Forelimb muscle (tissue), 1 donor: ENCODE measurements at regions not wholly inside any gene's neighbourhood (a gene's known extent, or its start where the extent isn't known, plus 50 kb on each side); places are given as distances from the start of the nearest gene placed in this dataset.

Experiments
- DNase-seq: peaks from one replicate; pipeline ENCODE4 v3.0.0-alpha.2; 2013; ENCODE audit warnings: low read depth

DNA sequence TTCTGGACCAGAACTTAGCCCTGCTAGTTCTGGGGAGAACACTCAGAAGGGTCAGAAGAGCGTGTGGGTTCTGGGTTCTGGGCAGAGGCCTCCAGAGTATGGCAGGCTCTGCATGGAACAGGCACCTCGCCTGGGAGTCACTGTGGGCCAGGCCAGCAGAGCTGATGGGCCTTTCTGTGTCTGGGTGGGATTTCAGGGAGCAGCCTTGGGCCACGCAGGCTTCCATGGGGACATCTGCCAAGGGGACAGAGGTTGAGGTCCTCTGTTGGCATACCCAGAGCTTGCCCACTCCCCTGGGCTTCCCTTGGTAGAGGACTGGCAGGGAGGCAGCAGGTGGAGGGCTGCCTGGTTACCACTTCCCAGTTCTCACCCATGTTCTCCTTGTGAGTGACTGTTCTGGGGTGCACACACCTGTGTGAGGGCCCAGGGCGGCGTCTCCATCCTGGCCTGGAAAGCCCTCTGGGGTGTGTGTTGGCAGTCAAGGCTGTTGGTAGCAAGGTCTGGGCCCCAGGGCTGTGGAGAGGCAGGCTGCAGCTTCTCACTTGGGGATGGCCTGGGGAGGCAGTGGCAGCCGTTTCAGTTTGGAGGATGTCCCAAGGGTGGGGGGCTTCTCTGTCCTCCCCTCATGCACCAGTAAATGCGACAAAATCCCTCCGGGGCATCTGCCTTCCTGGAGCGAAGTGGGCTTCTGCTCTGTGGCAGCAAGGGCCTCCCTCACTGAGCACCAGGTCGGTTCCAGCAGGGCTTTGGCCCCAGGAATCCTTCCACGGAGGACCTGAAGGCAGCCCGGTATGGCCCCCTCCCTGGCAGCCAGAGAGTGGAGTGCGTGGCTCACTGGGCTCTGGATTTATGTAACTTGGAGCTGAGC is 74.6 kb upstream of the HDAC4 start:
- DNase-seq = no peak

DNA sequence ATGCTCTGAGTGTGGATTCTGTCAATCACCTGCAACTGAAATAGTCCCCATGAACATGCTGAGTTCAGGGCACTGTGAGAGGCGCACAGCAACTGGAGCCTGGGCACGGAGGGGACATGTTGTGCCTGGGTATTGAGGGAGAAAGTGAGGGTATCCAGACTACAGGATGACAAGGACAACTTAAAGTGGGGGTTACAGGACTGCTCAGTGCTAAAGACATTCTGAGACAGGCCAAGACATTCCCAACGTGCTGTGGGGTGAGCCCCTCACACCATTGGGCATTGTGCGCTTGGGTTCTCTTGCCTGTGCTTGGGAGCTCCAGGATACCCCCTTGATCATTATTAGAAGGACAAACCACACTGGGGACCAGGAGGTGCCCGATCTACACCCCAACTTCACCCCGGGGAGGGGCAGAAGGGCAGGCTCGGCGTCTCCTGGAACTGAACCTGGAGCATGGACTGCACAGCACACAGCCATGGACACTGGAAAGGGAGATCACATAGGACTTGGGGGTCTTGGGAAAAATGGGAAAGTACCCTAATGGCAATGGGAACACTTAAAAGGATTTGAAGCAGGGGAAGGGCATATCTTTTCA is 72.5 kb upstream of the HDAC4 start:
- DNase-seq = no peak

DNA sequence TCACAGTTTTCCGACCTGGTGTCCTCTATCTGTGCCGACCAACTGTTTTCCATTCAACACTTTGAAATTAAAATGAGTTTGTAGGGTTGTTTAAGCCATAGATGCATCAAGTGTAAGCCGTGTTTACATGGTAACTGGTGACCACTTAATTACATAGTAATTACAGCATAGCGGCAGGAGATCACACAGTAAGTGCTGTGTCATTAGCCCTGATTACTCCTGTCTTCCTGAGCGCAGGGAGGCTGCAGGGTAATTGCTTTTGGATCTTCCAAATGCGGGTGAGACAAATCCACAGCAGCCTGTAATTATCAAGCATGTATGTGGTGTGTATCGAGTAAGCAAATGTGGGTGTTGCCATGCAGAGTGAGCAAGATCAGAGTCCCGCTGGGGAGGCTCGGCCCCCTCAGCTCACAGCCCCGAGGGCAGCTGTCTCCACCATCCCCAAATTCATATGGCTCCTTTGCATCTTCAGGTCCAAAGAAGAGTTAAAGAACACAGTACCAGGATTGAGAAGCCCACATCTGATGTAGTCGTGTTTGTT is 71.5 kb upstream of the HDAC4 start:
- DNase-seq = no peak

DNA sequence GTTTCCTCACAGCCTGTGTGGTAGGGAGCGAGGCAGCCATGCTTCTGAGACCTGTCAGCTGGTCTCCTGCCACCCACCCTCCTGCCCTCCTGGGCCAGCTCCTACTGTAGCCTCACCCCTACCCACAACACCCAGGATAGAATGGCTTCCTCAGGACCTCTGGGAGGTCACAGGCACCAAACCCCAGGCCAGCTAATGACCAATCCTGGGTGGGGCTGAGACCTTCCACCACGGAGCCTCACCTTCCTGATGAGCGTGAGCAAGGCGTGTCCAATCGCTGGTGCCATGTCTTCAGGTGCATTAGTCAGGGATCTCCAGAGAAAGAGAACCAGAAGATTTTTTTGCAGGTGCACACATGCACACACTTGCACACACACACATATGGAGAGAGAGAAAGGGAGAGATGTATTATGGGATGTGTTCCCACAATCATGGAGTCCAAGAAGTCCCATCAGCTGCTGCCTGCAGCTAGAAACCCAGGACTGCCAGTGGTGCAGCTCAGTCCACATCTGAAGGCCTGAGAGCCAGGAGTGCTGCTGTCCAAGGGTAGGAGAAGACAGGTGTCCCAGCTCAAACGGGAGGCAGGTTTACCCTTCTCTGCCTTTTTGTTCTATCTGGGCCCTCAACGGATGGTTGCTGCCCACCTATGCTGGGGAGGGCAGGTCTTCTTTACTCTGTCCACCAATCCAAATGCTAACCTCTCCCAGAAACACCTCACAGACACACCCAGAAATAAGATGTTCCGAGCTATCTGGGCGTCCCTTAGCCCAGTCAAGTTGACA is 70.4 kb upstream of the HDAC4 start:
- DNase-seq = no peak

DNA sequence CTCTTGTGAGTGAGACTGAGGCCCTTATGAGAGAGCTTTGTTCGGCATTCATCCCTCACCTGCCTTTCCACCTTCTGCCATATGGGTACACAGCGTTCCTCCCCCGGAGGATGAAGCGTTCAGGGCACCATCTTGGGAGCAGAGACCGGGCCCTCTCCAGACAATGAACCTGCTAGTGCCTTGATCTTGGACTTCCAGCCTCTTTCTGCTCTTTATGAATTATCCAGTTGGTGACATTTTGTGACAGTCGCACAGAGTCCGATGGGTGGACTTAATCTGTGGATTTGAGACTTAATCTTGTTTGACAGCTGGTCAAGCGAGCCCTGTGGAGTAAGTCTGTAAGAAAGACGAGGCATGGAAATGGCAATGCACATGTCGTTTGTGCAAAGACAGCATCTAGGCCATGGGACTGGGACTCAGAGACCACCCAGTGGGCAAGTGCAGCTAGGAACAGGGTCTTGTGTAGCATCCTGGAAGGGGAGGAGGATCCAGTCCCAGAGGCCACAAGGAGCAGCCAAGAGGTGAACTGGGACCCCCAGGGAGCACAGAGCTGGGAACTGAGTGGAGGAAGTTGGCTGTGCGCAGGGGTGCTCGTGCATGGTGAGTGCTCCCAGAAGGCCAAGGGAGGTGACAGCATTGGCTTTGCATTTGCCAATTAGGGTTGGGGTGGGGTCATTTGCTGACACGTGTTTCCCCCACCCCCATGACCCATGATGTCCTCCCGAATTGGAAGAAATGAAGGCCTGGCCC is 69.5 kb upstream of the HDAC4 start:
- DNase-seq = no peak

DNA sequence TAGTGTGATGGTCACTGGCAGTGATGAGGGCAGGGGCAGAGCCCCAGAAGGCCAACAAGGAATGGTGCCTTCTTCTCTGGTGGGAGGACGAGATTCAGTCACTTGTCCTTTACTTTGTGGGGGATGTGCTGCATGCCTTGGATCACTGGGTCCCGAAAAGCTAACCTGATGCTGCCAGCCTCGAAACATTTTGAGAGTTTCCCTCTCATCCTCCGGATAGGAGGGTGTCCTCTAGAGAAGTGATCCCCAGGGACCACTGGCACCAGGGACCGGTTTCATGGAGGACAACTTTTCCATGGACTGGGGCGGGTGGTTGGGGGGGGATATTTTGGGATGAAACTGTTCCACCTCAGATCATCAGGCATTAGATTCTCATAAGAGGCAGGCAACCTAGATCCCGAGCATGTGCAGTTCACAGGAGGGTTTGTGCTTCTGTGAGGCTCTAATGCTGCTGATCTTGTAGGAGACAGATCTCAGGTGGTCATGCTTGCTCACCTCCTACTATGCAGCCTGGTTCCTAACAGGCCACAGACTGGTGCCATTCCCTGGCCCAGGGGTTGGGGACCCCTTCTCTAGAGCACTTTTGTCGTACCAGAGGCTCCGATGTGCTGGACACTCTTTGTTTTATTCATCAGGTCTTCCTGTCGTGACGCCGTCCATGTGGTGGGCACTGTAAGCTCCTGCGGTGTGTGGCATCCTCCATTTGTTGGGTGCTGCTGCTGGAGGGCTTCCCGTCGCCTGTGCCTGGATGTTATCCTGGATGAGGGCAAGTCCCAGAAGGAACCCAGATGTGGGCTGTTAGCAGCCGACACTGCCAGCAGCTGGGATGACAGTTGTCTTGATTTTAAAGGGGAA is 68.5 kb upstream of the HDAC4 start:
- no peak for DNase-seq

DNA sequence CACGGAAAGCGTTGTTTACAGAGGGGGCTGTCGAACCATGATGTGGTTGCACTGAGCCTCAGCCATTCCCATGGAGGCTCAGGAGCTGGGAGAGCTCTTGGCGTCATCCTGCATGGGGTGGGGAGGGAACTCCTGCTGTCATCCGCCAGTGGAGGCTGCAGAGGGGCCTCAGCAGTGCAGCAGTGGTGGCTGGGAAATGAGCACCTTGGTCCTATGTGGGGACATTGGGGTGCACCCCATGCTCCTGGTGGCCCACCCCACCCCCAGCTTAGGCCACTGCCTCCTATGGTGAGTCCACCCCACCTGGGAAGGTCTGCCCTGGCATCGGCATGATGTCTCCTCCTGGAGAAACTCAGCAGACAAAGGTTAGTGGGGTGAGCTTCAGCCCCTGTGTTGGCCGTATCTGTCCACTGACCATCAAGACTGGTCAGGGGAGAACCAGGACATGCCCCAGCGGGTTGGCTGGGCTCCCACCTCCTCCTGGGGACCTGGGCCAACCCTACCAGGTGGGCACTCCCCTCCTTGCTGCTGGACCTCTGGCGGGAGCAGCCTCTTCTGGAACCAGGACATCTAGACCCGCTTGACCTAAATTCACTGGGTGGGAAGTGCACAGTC is 67.8 kb upstream of the HDAC4 start:
- no peak for DNase-seq

DNA sequence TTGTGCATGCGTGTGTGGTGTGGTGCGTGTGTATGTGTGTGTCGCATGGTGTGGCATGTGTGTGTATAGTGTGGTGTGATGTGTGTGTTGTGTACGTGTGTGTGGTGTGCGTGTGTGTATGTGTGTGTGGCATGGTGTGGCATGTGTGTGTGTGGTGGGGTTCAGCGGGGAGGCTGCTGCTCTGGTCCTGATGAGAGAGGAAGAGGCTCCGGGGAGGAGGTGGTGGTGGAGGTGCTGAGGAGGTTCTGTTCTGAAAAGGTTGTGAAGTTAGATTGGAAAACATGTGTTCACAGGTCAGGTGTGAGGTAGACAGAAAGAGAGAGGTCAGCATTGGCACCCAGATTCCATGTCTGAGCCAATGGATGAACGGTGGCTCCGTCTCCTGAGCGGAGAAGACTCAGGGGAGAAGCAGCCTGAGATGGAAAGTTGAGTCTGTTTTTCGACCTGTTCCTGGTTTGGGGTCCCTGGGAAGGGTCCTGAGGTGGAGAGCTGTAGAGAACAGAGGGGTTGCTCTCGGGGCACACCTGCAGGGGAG is 67.2 kb upstream of the HDAC4 start:
- DNase-seq = no peak

DNA sequence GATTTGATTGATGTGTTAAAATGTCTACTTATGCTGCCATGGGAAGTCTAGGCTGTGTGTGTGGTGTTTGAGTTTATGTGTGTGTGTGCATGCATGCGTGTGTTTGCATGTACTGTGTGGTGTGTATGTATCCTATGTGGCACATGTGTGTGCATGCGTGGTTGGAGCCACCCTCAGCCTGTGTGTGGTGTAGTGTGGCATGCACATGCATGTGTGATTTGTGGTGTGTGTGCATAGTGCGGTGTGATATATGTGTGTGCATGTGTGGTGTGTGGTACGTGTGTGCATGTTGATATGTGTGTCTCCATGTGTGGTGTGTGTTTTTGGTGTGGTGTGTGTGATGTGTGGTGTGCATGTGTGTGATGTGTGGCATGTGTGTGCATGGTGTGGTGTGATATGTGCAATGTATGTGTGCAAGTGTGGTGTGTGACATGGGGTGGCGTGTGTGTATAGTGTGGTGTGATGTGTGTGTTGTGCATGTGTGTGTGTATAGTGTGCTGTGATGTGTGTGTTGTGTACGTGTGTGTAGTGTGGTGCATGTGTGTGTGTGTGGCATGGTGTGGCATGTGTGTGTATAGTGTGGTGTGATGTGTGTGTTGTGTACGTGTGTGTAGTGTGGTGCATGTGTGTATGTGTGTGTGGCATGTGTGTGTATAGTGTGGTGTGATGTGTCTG is 66.6 kb upstream of the HDAC4 start:
- no peak for DNase-seq

DNA sequence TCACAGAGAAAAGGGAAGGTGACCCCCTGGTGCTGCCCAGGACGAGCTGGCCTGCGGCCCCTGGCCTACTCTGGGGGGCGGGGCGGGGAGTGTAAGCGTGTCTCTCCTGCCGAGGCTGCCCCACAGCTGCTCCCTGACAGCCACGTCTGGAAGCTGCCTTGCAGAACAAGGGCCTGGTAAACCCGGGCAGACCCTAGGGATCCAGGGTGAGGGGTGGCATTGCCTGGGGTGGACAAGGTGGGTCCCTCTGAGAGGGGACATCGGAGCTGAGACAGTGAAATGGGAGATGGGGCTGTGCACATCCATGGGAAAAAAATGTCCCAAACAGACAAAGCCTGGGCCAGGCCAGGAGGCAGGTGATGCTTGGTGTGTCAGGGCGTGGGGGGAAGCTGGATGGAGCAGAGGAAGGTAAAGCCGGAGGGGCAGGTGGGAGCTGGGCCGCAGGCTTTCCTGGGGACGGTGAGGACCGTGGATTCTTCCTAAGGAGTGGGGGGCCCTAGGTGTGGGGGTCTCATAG is 66.0 kb upstream of the HDAC4 start:
- no peak for DNase-seq

DNA sequence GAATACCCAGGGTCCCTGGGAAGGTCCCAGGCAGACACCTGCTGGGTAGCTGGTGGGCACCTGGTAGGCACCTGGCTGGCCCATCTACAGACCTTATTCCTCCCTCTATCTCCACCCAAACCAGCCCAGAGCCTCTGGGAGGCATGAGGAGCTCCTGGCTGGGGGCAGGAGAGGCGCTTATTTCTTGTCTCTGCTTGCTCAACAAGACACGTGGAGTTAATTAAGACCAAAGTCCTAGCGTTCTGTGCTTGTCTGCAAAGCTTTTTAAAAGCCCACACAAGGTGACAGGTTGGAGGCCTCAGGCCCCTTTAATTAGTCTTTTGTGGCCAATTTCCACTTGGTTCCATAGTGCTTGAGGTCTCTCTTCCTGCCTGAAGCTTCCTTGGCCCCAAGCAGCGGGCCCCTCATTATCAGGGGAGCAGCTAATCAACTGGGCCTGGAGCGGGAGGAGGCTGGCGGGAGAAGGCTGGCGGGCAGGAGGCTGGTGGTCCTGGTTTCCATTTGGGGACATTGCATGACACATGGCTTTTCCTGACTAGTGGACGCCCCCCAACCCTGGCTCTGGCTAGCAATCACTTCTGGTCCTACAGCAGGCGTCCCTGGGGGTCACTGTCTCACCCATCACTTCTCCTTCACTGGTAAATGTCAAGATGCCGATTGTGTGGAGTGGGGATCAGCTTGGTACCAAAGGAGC is 65.4 kb upstream of the HDAC4 start:
- no peak for DNase-seq

DNA sequence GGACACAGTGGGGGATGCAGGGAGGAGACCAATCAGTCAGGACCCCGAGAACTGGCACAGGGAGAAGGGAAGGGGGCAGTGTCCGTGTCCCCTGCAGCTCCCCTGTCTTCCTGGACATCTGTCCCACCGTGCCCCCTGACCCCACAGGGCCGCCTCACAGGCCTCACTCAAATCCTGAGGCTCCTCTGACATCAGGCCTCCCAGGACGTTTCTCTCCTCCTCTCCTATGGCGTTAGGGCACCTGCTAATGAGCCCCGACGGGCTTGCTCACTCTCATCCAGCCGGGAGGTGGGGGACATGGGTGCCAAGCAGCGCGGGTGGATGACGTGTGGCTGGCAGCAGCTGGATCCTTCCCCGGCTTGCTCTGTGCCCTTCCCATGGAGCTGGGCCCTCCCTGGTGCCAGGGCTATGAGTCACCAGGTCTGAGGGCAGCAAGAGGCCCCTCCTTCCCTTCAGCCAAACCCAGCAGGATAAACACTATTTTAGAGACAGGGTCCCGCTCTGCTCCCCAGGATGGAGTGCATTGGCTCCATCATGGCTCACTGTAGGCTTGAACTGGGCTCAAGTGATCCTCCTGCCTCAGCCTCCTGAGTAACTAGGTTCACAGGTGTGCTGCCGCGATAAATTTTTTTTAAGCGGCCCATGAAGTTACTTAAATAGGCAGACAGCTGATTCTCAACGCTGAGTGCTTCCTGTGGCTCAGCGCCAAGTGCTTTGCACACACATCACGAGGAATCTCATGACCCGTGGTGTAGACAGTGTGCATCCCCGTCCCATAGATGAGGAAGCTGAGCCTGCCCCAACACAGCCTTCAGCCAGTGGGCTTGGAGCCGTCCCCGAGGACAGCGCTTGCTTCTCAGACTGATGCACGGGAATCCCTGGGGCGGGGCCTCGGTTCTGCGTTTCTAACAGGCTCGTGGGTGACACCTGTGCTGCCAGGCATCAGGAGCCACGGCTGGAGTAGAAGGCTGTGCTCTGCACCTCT is 64.5 kb upstream of the HDAC4 start:
- DNase-seq = peak; percentile 39

DNA sequence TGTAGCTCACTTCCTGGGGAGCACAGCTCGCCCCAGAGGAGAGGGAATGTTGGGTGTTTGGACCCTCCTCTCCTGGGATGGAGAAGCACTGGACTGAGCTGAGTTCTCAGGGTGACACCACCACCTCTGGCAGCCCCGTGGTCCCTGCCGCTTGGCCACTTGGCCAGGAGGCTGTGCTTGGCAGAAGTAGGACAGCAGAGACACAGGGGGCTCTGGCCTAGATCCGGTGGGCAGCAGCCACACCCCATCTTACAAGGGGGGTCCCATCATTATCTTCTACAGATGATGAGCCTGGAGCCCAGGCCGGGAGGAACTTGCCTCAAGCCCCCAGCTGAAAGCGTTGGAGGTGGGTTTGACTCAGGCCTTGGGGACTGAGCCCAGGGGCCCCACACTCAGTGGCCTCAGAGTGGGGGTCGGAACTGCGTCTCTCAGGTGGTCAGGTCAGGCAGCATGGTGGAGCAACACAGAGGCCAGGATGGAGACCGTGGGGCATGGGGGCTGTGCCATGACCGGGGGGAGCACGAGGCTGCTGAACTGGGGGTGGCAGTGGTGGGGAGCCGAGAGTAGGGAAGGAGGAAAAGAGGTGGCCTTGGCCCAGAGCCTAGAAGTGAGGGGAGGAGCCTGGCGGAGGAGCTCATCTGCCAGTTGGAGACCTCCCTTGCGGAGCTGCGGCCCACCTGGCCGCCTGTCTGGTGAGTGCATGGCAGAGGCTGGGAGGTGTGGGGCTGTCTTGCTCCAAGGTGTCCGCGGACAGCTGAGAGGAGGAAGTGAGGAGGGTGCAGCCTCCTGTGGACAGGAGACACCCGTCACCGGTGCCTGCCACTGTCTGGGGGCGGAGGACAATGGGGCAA is 63.6 kb upstream of the HDAC4 start:
- DNase-seq = no peak

DNA sequence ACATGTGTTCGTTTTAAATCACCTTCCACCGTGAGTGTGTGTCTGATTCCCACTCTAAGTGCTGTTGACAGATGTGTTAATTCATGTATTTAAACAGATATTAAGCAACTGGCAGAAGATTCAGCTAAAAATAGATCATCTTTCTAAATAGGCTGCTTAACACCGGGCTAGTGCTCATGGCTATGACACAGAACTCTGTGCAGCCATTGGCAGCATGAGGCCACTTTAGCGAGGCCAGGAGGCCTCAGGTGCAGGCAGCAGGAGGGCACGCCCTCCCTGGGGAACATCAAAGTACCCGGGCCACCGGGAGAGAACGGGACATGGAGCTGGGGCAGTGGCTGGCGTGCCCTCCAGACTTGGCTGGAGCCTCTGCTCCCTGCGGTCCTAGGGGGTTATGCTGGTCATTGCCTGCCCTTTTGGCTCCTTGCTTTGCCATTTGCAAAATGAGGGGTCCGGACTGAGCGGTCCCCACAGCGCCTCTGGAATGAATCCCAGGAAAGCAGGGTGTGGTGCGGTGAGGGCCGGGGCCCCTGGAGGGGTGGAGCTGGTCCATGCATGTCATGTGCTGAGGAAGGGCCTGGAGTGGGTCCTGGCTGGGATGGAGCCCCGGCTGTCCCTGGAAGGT is 62.8 kb upstream of the HDAC4 start:
- no peak for DNase-seq

DNA sequence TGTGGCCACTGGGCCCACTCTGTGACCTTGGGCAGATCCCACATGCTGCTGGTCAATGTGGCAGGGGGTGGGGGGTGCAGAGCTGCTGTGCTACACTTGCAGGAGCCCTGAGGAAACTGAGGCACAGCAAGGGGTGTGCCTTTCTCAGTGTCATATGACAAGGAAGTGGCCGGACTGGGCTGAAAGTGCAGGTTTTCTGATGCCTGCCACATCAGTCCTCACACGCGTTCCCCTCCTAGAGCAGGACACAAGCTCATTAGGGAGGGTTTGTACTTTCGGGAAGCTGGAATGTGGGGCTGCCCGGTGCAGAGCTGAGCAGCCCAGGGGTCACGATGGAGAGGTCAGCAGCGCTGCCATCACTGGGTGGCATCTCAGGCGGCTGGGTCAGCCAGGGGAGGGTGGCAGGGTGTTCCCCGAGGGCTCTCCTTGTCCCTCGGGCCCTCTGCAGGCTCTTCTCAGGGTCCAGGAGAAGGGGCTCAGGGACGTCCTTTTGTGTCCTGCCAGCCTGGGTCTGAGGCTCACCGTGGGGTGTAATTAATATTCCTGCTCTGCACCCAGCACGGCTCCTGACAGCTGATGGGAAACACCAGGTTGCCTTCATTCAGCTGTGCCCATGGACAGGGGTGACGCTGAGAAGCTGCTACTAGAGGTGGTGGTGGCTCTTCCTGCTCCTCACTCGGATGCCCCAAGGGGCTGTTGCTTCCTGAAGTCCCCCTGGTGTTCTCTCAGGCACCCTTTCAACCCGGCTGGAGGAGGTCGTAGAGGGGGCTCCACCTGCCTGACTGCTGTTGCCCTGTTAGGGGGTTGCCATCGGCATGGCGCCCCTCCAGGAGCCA is 62.1 kb upstream of the HDAC4 start:
- no peak for DNase-seq
